Sigmoid colon (tissue), 6 donors: ENCODE measurements at regions not wholly inside any gene's neighbourhood (a gene's known extent, or its start where the extent isn't known, plus 50 kb on each side); places are given as distances from the start of the nearest gene placed in this dataset.

ENCODE experiments used
- DNase-seq: peaks from one replicate; pipeline ENCODE4 v3.0.0-alpha.2; 2019
- H3K27ac ChIP-seq, 4 donors: fragments of 200-600 bp; sonication (generic); one replicate each; pipeline ENCODE4 v1.5.1; 2016 to 2019; ENCODE audit warnings: mild to moderate bottlenecking in 1 of 4
- H3K27me3 ChIP-seq, 3 donors: fragments of 200-600 bp; sonication (generic); one replicate each; pipeline ENCODE4 v1.5.1; 2019; ENCODE audit warnings: mild to moderate bottlenecking in 1 of 3
- H3K36me3 ChIP-seq, 4 donors: fragments of 200-600 bp; sonication (generic); one replicate each; pipeline ENCODE4 v1.5.1; 2016 to 2019
- H3K4me1 ChIP-seq, 4 donors: fragments of 200-600 bp; sonication (generic); one replicate each; pipeline ENCODE4 v1.5.1; 2017 to 2019
- H3K4me3 ChIP-seq, 4 donors: fragments of 200-600 bp; sonication (generic); one replicate each; pipeline ENCODE4 v1.5.1; 2017 to 2019; ENCODE audit warnings: mild to moderate bottlenecking in 2 of 4, moderate library complexity in 1 of 4
- H3K9me3 ChIP-seq, 4 donors: fragments of 200-600 bp in 3 of 4; sonication (generic) in 3 of 4; one replicate each; pipeline versions ENCODE4 v1.5.1 to v1.6.1; 2013 to 2019
- CTCF ChIP-seq, 4 experiments: fragments of 450-650 bp in 3 of 4; fragments of 200-600 bp in 1 of 4; IDR thresholded peaks; one replicate each; pipeline ENCODE4 v1.5.1; 2016 to 2019; ENCODE audit warnings: antibody characterized with exemption in 4 of 4, mild to moderate bottlenecking in 3 of 4, moderate library complexity in 2 of 4
- EP300 ChIP-seq, 4 donors: sonication (generic); formaldehyde crosslinking; IDR thresholded peaks; one replicate each; pipeline ENCODE4 v1.6.1; 2017; ENCODE audit warnings: antibody characterized with exemption in 4 of 4
- POLR2A ChIP-seq, 2 donors: fragments of 450-650 bp; IDR thresholded peaks; one replicate each; pipeline ENCODE4 v1.6.1; 2016; ENCODE audit warnings: antibody characterized with exemption in 2 of 2, mild to moderate bottlenecking in 2 of 2, moderate library complexity in 2 of 2
- POLR2AphosphoS5 ChIP-seq, 4 donors: sonication (generic); formaldehyde crosslinking; IDR thresholded peaks; one replicate each; pipeline ENCODE4 v1.6.1; 2017; ENCODE audit warnings: antibody characterized with exemption in 4 of 4
- WGBS, 2 donors: extraction: QIAGEN DNeasy Blood & Tissue Kit; methylation state at CpG; one replicate each; pipeline ENCODE4 v1.1.7; 2013; 5-methylcytosine and 5-hydroxymethylcytosine counted together
- intact Hi-C: fragments of 100-400 bp; cut with DNase I; formaldehyde crosslinking; loops from one replicate; pipeline ENCODE4 v1.15.1; 2023
- donor health status: healthy with polysubstance abuse.
- donor health status: healthy.

- no peaks in the 10 kb centered on the region for H3K9me3 ChIP-seq
- peaks cover 0 to 14% (median 8%) of the 10 kb centered on the region in 4 donors for H3K4me1 ChIP-seq
- H3K27ac ChIP-seq = peak overlapping the region in 1 of 4 donors; percentile 12
- H3K36me3 ChIP-seq = no peaks in the 10 kb centered on the region
- H3K27me3 ChIP-seq = no peaks in the 10 kb centered on the region
- no peak overlapping the region for H3K4me3 ChIP-seq
- intact Hi-C loops = loop anchor here (5.0 kb wide), 1 partner anchor 99 kb away; no protein-coding TSS in a partner anchor
- TF ChIP-seq CTCF (IDR thresholded peaks at IDR 0.05) (no peak), POLR2AphosphoS5 (IDR thresholded peaks at IDR 0.05) (no peak)
- no peak for DNase-seq
- 79 to 89% methylated on average over 4 of the region's 4 CpGs for WGBS, 2 donors
Measured at GRCh38 chr2:38173683-38174082, 97.7 kb upstream of the CYP1B1 start.

- intact Hi-C loops = loop anchor here (5.0 kb wide), 1 partner anchor 101 kb away; no protein-coding TSS in a partner anchor
- H3K4me3 ChIP-seq = no peak overlapping the region
- no peak overlapping the region for H3K27ac ChIP-seq
- DNase-seq = no peak
- H3K36me3 ChIP-seq = no peaks in the 10 kb centered on the region
- TF ChIP-seq CTCF (IDR thresholded peaks at IDR 0.05) (no peak), POLR2A (IDR thresholded peaks at IDR 0.05) (no peak), EP300 (IDR thresholded peaks at IDR 0.05) (no peak), POLR2AphosphoS5 (IDR thresholded peaks at IDR 0.05) (no peak)
- H3K27me3 ChIP-seq = no peaks in the 10 kb centered on the region
- WGBS, 2 donors = 92 to 93% methylated on average over 1 of the region's 1 CpG
- H3K9me3 ChIP-seq = no peaks in the 10 kb centered on the region
- peaks cover 0 to 25% (median 20%) of the 10 kb centered on the region in 4 donors for H3K4me1 ChIP-seq
Measured at GRCh38 chr2:38171208-38171855, 95.4 kb upstream of the CYP1B1 start.

- Histone ChIP-seq H3K36me3 (no peaks in the 10 kb centered on the region), H3K27ac (peak overlapping the region in 1 of 4 donors; percentile 24), H3K9me3 (no peaks in the 10 kb centered on the region), H3K4me1 (peaks cover 0 to 26% (median 20%) of the 10 kb centered on the region in 4 donors), H3K27me3 (no peaks in the 10 kb centered on the region), H3K4me3 (no peak overlapping the region)
- TF ChIP-seq CTCF (IDR thresholded peaks at IDR 0.05) (no peak), POLR2A (IDR thresholded peaks at IDR 0.05) (no peak), POLR2AphosphoS5 (IDR thresholded peaks at IDR 0.05) (no peak)
- DNase-seq = no peak
- intact Hi-C loops = loop anchor here (5.0 kb wide), 1 partner anchor 102 kb away; no protein-coding TSS in a partner anchor
Measured at GRCh38 chr2:38170733-38171132, 94.8 kb upstream of the CYP1B1 start.

- H3K9me3 ChIP-seq = no peaks in the 10 kb centered on the region
- no peak for DNase-seq
- H3K4me3 ChIP-seq = no peak overlapping the region
- WGBS, 2 donors = 92 to 93% methylated on average over 3 of the region's 3 CpGs
- TF ChIP-seq CTCF (IDR thresholded peaks at IDR 0.05) (no peak), EP300 (IDR thresholded peaks at IDR 0.05) (no peak), POLR2AphosphoS5 (IDR thresholded peaks at IDR 0.05) (no peak), POLR2A (IDR thresholded peaks at IDR 0.05) (no peak)
- peaks cover 0 to 26% (median 20%) of the 10 kb centered on the region in 4 donors for H3K4me1 ChIP-seq
- no peaks in the 10 kb centered on the region for H3K36me3 ChIP-seq
- no peak overlapping the region for H3K27ac ChIP-seq
- intact Hi-C loops = loop anchor here (5.0 kb wide), 1 partner anchor 102 kb away; no protein-coding TSS in a partner anchor
- no peaks in the 10 kb centered on the region for H3K27me3 ChIP-seq
Measured at GRCh38 chr2:38170067-38170466, 94.1 kb upstream of the CYP1B1 start.
